Right lobe of liver (tissue), 6 donors: ENCODE measurements at regions not wholly inside any gene's neighbourhood (a gene's known extent, or its start where the extent isn't known, plus 50 kb on each side); places are given as distances from the start of the nearest gene placed in this dataset.

Source experiments
- ATAC-seq, 4 donors: fragments of 200-7000 bp; cut with Tn5 transposase; one replicate each; pipeline ENCODE4 v1.9.1; 2020; ENCODE audit warnings: mild to moderate bottlenecking in 4 of 4, moderate library complexity in 4 of 4
- DNase-seq, 3 donors: peaks; one replicate each; pipeline ENCODE4 v3.0.0-alpha.2; 2020
- H3K27ac ChIP-seq, 3 donors: fragments of 200-600 bp; one replicate each; pipeline ENCODE4 v1.8.0; 2022
- H3K27me3 ChIP-seq, 2 donors: fragments of 200-600 bp; one replicate each; pipeline ENCODE4 v1.8.0; 2022
- H3K36me3 ChIP-seq, 4 donors: fragments of 200-600 bp; sonication (generic) in 1 of 4; one replicate each; pipeline versions ENCODE4 v1.5.1 to v1.8.0; 2017 to 2022; ENCODE audit warnings: control low read depth in 1 of 4
- H3K4me1 ChIP-seq, 4 donors: fragments of 200-600 bp; sonication (generic) in 1 of 4; one replicate each; pipeline versions ENCODE4 v1.5.1 to v1.8.0; 2017 to 2022; ENCODE audit warnings: control low read depth in 1 of 4
- H3K4me3 ChIP-seq, 3 donors: fragments of 200-600 bp; one replicate each; pipeline ENCODE4 v1.8.0; 2022
- H3K9me3 ChIP-seq, 4 donors: fragments of 200-600 bp; sonication (generic) in 1 of 4; one replicate each; pipeline versions ENCODE4 v1.5.1 to v1.8.0; 2017 to 2022; ENCODE audit warnings: control low read depth in 1 of 4
- POLR2A ChIP-seq: fragments of 450-650 bp; IDR thresholded peaks from one replicate; pipeline ENCODE4 v1.6.1; 2017; ENCODE audit warnings: antibody characterized with exemption, mild to moderate bottlenecking
- WGBS: methylation state at CpG from one replicate; pipeline ENCODE4 v1.1.6; 2018; ENCODE audit warnings: low coverage, low lambda C conversion rate; ENCODE audit not compliant: insufficient coverage; ENCODE audit errors: missing lambda C conversion rate; 5-methylcytosine and 5-hydroxymethylcytosine counted together
- intact Hi-C, 2 donors: fragments of 100-400 bp; cut with DNase I; formaldehyde crosslinking; loops; one replicate each; pipeline versions ENCODE4 v1.11.2 to v1.14.1; 2022
- TF ChIP-seq, protein P1 (sequence below), 4 donors: fragments of 200-600 bp in 3 of 4; fragments of 450-650 bp in 1 of 4; IDR thresholded peaks; one replicate each; pipeline versions ENCODE4 v1.5.1 to v1.8.0; 2016 to 2022; ENCODE audit warnings: antibody characterized with exemption in 4 of 4, mild to moderate bottlenecking in 2 of 4
- donor health status: DM: no; HTN: yes; CAD: no.
- donor health status: DM: no; HTN: no; CAD: no.
- donor health status: DM: no; HTN: no; CAD: no.
- donor health status: DM: no; HTN: yes; CAD: no.
- donor health status: DM: no; HTN: yes; CAD: no.

DNA sequence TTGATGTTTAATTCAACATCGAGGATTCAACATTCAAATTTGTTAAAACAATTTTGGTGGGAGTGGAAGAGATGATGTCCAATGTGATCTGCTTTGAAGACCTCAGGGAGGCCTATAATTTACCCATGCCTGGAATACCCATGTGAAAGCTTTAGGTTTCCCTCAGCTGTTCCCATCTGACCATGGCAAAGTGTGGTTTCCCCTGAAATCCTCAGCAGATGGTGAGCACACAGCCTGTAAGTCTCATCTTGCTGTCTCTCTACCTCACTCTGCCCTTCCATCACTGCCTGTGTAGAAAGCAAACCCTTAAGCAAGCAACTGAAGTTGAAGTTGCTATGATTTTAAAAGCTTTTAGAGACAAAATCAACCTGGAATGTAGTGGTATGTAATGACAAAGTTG, 80.1 kb upstream of the ATF3 start:
- no peak for ATAC-seq
- no CpG with 5 or more reads among the region's 1 CpG for WGBS
- TF ChIP-seq, protein P1, sequence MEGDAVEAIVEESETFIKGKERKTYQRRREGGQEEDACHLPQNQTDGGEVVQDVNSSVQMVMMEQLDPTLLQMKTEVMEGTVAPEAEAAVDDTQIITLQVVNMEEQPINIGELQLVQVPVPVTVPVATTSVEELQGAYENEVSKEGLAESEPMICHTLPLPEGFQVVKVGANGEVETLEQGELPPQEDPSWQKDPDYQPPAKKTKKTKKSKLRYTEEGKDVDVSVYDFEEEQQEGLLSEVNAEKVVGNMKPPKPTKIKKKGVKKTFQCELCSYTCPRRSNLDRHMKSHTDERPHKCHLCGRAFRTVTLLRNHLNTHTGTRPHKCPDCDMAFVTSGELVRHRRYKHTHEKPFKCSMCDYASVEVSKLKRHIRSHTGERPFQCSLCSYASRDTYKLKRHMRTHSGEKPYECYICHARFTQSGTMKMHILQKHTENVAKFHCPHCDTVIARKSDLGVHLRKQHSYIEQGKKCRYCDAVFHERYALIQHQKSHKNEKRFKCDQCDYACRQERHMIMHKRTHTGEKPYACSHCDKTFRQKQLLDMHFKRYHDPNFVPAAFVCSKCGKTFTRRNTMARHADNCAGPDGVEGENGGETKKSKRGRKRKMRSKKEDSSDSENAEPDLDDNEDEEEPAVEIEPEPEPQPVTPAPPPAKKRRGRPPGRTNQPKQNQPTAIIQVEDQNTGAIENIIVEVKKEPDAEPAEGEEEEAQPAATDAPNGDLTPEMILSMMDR (IDR thresholded peaks at IDR 0.05) = no peak
- TF ChIP-seq POLR2A = no peak
- no peaks in the 10 kb centered on the region for H3K27me3 ChIP-seq
- H3K36me3 ChIP-seq = no peaks in the 10 kb centered on the region
- H3K9me3 ChIP-seq = no peaks in the 10 kb centered on the region
- DNase-seq = no peak
- intact Hi-C loops = no loop called here
- no peaks in the 10 kb centered on the region for H3K4me1 ChIP-seq
- H3K4me3 ChIP-seq = no peak overlapping the region
- H3K27ac ChIP-seq = no peak overlapping the region

DNA sequence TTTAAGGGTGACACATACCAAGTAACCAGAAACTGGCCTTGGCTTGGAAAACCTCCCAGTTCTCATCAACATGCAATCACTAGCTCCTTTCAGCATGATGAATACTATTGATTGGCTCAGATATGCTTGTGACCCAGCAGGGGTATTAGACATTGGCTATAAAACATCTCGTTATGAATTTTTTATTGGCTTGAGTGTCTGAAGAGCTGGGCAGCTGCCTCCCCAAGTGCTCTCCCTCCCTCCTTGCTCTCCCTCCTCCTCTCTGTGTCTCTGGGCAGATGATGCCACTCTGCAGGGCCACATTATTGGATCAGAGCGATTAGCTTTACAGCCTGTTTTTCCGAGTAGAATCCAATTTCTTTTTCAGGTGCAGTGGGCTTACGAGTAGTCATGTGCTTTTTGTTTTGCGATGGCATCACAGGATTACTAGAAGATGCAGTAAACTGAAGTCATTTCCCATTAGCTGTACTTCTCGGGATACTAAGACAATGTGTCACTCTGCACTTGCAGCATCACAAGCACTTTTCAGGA, 79.3 kb upstream of the ATF3 start:
- H3K36me3 ChIP-seq = no peaks in the 10 kb centered on the region
- H3K9me3 ChIP-seq = no peaks in the 10 kb centered on the region
- ATAC-seq = no peak
- H3K4me3 ChIP-seq = no peak overlapping the region
- TF ChIP-seq, protein P1 (IDR thresholded peaks at IDR 0.05) = no peak
- TF ChIP-seq POLR2A = no peak
- WGBS = 55% methylated on average over 6 of the region's 6 CpGs
- H3K27me3 ChIP-seq = no peaks in the 10 kb centered on the region
- no peak for DNase-seq
- no peaks in the 10 kb centered on the region for H3K4me1 ChIP-seq
- H3K27ac ChIP-seq = no peak overlapping the region
- intact Hi-C loops = no loop called here

DNA sequence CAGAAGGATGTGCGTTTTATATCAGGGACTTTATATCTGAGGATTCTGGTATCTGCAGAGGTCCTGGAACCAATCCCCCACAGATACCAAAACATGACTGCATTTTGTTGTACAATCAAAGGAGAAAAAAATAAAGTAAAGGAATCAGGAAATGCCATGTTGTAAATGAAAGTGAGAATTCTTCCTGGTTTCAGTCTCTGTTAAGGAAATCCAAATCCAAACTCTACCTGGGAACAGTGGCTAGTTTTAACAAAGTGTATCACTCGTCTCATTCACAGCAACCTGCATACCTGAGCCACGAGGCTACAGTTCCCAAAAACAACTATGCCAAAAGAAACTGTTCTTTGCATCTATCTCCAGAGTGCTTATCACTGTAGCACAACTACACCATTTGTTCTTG, 77.3 kb upstream of the ATF3 start:
- no peak for ATAC-seq

GRCh38 chr1:212531796-212532195, 76.8 kb upstream of the ATF3 start:
- H3K36me3 ChIP-seq = no peaks in the 10 kb centered on the region
- no peaks in the 10 kb centered on the region for H3K4me1 ChIP-seq
- no peak overlapping the region for H3K4me3 ChIP-seq
- TF ChIP-seq, protein P1 (IDR thresholded peaks at IDR 0.05) = no peak
- TF ChIP-seq POLR2A = no peak
- H3K27ac ChIP-seq = no peak overlapping the region
- no peaks in the 10 kb centered on the region for H3K9me3 ChIP-seq
- intact Hi-C loops = no loop called here
- H3K27me3 ChIP-seq = no peaks in the 10 kb centered on the region
- WGBS = 63% methylated on average over 1 of the region's 1 CpG
- DNase-seq (no peak), ATAC-seq (no peak)

More for the DNA sequence above, 77.3 kb upstream of the ATF3 start:
- intact Hi-C loops = no loop called here
- no peak for DNase-seq
- Histone ChIP-seq H3K36me3 (no peaks in the 10 kb centered on the region), H3K9me3 (no peaks in the 10 kb centered on the region), H3K4me1 (no peaks in the 10 kb centered on the region), H3K27me3 (no peaks in the 10 kb centered on the region), H3K27ac (no peak overlapping the region), H3K4me3 (no peak overlapping the region)
- WGBS = 53% methylated on average over 3 of the region's 3 CpGs
- TF ChIP-seq, protein P1 (IDR thresholded peaks at IDR 0.05) = no peak
- no peak for TF ChIP-seq POLR2A
